Tibial artery (tissue), 4 donors: ENCODE measurements at regions not wholly inside any gene's neighbourhood (a gene's known extent, or its start where the extent isn't known, plus 50 kb on each side); places are given as distances from the start of the nearest gene placed in this dataset.

ENCODE experiments used
- DNase-seq, 2 donors: peaks; one replicate each; pipeline ENCODE4 v3.0.0-alpha.2; 2019
- H3K27ac ChIP-seq, 2 donors: fragments of 200-600 bp; sonication (generic) in 1 of 2; 1 replicate in 1 of 2; 2 replicates in 1 of 2; pipeline ENCODE4 v1.5.1; 2018 to 2019; ENCODE audit warnings: mild to moderate bottlenecking in 1 of 2
- H3K27me3 ChIP-seq, 2 donors: fragments of 200-600 bp; sonication (generic) in 1 of 2; one replicate each; pipeline versions ENCODE4 v1.5.1 to v1.6.0; 2016 to 2019
- H3K36me3 ChIP-seq, 3 donors: fragments of 200-600 bp; sonication (generic) in 2 of 3; one replicate each; pipeline ENCODE4 v1.5.1; 2016 to 2019; ENCODE audit warnings: mild to moderate bottlenecking in 2 of 3
- H3K4me1 ChIP-seq, 4 donors: fragments of 200-600 bp; sonication (generic) in 2 of 4; 1 replicate in 3 of 4; 2 replicates in 1 of 4; pipeline ENCODE4 v1.5.1; 2016 to 2019
- H3K4me3 ChIP-seq, 2 donors: fragments of 200-600 bp; sonication (generic) in 1 of 2; 1 replicate in 1 of 2; 2 replicates in 1 of 2; pipeline ENCODE4 v1.5.1; 2018 to 2019; ENCODE audit warnings: mild to moderate bottlenecking in 2 of 2
- H3K9me3 ChIP-seq, 3 donors: fragments of 200-600 bp; sonication (generic) in 1 of 3; one replicate each; pipeline ENCODE4 v1.5.1; 2016 to 2019
- CTCF ChIP-seq, 2 experiments: fragments of 200-600 bp in 1 of 2; fragments of 450-650 bp in 1 of 2; IDR thresholded peaks; one replicate each; pipeline ENCODE4 v1.5.1; 2017 to 2019; ENCODE audit warnings: antibody characterized with exemption in 2 of 2, mild to moderate bottlenecking in 1 of 2, moderate library complexity in 1 of 2
- intact Hi-C: fragments of 100-400 bp; cut with DNase I; formaldehyde crosslinking; loops from one replicate; pipeline ENCODE4 v1.15.0; 2023; ENCODE audit warnings: low total_unique reads

DNA sequence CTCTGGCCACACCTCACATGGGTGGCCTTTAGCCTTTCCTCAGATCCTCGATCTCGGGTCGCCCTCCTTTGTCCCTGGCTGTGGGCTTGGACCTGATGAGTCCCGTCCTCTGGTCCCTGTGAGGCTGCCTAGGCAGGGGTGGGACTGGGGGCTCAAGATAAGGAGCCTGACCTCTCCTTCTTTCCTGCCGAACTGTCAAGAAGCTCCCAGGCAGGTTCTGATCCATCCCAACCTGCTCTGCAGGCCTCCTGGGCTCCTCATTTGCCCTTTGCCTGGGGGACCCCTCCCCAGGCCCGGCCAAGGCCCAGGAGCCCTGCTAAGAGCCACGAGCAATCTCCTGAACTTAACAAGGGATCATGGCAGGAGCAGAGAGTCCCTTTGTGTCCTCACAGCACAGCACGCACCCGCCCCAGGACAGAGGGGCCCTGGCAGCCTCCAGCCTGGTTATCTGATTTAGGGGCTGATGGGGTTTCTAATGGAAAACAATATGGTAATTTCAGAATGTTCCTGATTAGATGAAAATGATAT is 82.4 kb upstream of the POU3F1 start:
- no peak for DNase-seq
- no peaks in the 10 kb centered on the region for H3K36me3 ChIP-seq

GRCh38 chr1:38128511-38128910 is 81.9 kb upstream of the POU3F1 start:
- Histone ChIP-seq H3K27ac (no peak overlapping the region), H3K4me3 (no peak overlapping the region), H3K9me3 (no peaks in the 10 kb centered on the region), H3K4me1 (peaks cover 0 to 3% (median 1%) of the 10 kb centered on the region in 4 donors), H3K27me3 (peaks cover 0 to 39% of the 10 kb centered on the region in 2 donors), H3K36me3 (no peaks in the 10 kb centered on the region)
- TF ChIP-seq CTCF (IDR thresholded peaks at IDR 0.05), result no peak
- DNase-seq, result no peak
- intact Hi-C loops, result no loop called here

More for the DNA sequence above, 82.4 kb upstream of the POU3F1 start:
- Histone ChIP-seq H3K9me3 (no peaks in the 10 kb centered on the region), H3K27ac (no peak overlapping the region), H3K4me3 (no peak overlapping the region), H3K27me3 (peaks cover 0 to 39% of the 10 kb centered on the region in 2 donors), H3K4me1 (peaks cover 0 to 7% (median 3%) of the 10 kb centered on the region in 4 donors)
- no peak for TF ChIP-seq CTCF (IDR thresholded peaks at IDR 0.05)
- intact Hi-C loops, result no loop called here

- H3K4me1 ChIP-seq, result no peaks in the 10 kb centered on the region
- TF ChIP-seq CTCF (IDR thresholded peaks at IDR 0.05), result no peak
- H3K9me3 ChIP-seq, result no peaks in the 10 kb centered on the region
- no peak for DNase-seq
- H3K27ac ChIP-seq, result no peak overlapping the region
- intact Hi-C loops, result no loop called here
- H3K27me3 ChIP-seq, result peaks cover 0 to 33% of the 10 kb centered on the region in 2 donors
- no peaks in the 10 kb centered on the region for H3K36me3 ChIP-seq
- H3K4me3 ChIP-seq, result no peak overlapping the region
These were observed 80.8 kb upstream of the POU3F1 start for GRCh38 chr1:38127428-38127827.

DNA sequence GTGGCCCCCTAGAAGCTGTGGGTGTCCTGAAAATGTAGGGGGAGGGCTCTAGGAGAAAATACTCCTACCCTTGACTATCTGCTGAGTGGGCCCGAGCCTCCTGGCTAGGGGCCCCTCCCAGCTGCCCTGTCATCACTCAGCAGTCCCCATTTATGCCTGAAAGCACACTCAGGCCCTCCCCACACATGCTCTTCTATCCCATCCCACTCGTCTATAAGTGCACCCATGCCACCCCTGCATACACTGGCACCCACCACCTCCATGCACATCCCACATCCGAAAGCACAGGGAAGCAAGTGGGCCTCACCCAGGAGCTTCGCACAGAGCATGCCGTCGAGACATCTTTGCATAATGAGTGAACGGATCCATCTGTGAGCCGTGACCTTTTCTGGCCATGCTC is 80.4 kb upstream of the POU3F1 start:
- H3K36me3 ChIP-seq, result no peaks in the 10 kb centered on the region
- no peaks in the 10 kb centered on the region for H3K4me1 ChIP-seq
- TF ChIP-seq CTCF (IDR thresholded peaks at IDR 0.05), result no peak
- H3K27me3 ChIP-seq, result peaks cover 0 to 31% of the 10 kb centered on the region in 2 donors
- no peak overlapping the region for H3K4me3 ChIP-seq
- no peaks in the 10 kb centered on the region for H3K9me3 ChIP-seq
- no peak for DNase-seq
- no peak overlapping the region for H3K27ac ChIP-seq
- intact Hi-C loops, result no loop called here

- DNase-seq, result no peak
- TF ChIP-seq CTCF (IDR thresholded peaks at IDR 0.05), result no peak
- no peak overlapping the region for H3K4me3 ChIP-seq
- H3K36me3 ChIP-seq, result no peaks in the 10 kb centered on the region
- H3K9me3 ChIP-seq, result no peaks in the 10 kb centered on the region
- intact Hi-C loops, result no loop called here
- H3K27me3 ChIP-seq, result peaks cover 0 to 22% of the 10 kb centered on the region in 2 donors
- H3K27ac ChIP-seq, result no peak overlapping the region
- no peaks in the 10 kb centered on the region for H3K4me1 ChIP-seq
These were observed 79.4 kb upstream of the POU3F1 start for GRCh38 chr1:38125837-38126520.
